BJ (cell line): ENCODE measurements at regions not wholly inside any gene's neighbourhood (a gene's known extent, or its start where the extent isn't known, plus 50 kb on each side); places are given as distances from the start of the nearest gene placed in this dataset.

Source experiments
- CTCF ChIA-PET: fragments of 350-600 bp; formaldehyde crosslinking; extraction: SDS; loops from one replicate; lab custom pipeline; 2021; ENCODE audit warnings: antibody characterized with exemption, inconsistent platforms; lab: Yijun Ruan, JAX
- POLR2A ChIA-PET: fragments of 300-600 bp; sonication (Branson Sonifier 250); formaldehyde crosslinking; extraction: SDS; loops from one replicate; lab custom pipeline; 2021; ENCODE audit warnings: antibody characterized with exemption; lab: Charles Lee
- DNase-seq: peaks from one replicate; pipeline ENCODE4 v3.0.0-alpha.2; 2011; ENCODE audit warnings: low read depth
- H3K27me3 ChIP-seq: 2 replicates; pipeline ENCODE4 v1.6.0; 2011; ENCODE audit warnings: low read length; ENCODE audit not compliant: control insufficient read depth, insufficient read depth
- H3K36me3 ChIP-seq: 2 replicates; pipeline ENCODE4 v1.5.1; 2011; ENCODE audit warnings: low read length; ENCODE audit not compliant: control insufficient read depth, insufficient read depth
- H3K4me3 ChIP-seq: 2 replicates; pipeline ENCODE4 v1.5.1; 2011; ENCODE audit warnings: low read depth, mild to moderate bottlenecking, control low read depth, low read length
- CTCF ChIP-seq: IDR thresholded peaks from 2 replicates; pipeline ENCODE4 v1.5.1; 2011; ENCODE audit warnings: low read depth, mild to moderate bottlenecking, control low read depth, inconsistent platforms, low read length, moderate library complexity; ENCODE audit not compliant: insufficient read depth

- Histone ChIP-seq H3K36me3 (no peaks in the 10 kb centered on the region), H3K4me3 (no peak overlapping the region), H3K27me3 (no peaks in the 10 kb centered on the region)
- DNase-seq: no peak
- ChIA-PET CTCF (interaction anchor here (2.7 to 6.6 kb wide), 2 partner anchors 142 to 143 kb away, joined by 7 to 133 read pairs; no protein-coding TSS in a partner anchor), POLR2A (no interaction called here)
- no peak for TF ChIP-seq CTCF
These were observed 81.1 kb upstream of the PLSCR4 start for GRCh38 chr3:146331967-146332366.

GRCh38 chr3:146326875-146327543 is 76.1 kb upstream of the PLSCR4 start:
- ChIA-PET CTCF (interaction anchor here (0.6 to 6.6 kb wide), 27 partner anchors 11 to 551 kb away, joined by 3 to 133 read pairs (median 5); no protein-coding TSS in a partner anchor), POLR2A (interaction anchor here (1.0 kb wide), 1 partner anchor 138 kb away, joined by 5 read pairs; no protein-coding TSS in a partner anchor)
- peak; percentile 18 for DNase-seq
- no peaks in the 10 kb centered on the region for H3K36me3 ChIP-seq
- H3K27me3 ChIP-seq: no peaks in the 10 kb centered on the region
- no peak overlapping the region for H3K4me3 ChIP-seq
- peak; percentile 59 for TF ChIP-seq CTCF

GRCh38 chr3:146325170-146325569 is 74.3 kb upstream of the PLSCR4 start:
- no peak overlapping the region for H3K4me3 ChIP-seq
- no peaks in the 10 kb centered on the region for H3K27me3 ChIP-seq
- POLR2A ChIA-PET: no interaction called here
- TF ChIP-seq CTCF: no peak
- CTCF ChIA-PET: interaction anchor here (0.7 to 6.6 kb wide), 3 partner anchors 103 to 136 kb away, joined by 3 to 133 read pairs (median 4); no protein-coding TSS in a partner anchor
- no peaks in the 10 kb centered on the region for H3K36me3 ChIP-seq
- no peak for DNase-seq

DNA sequence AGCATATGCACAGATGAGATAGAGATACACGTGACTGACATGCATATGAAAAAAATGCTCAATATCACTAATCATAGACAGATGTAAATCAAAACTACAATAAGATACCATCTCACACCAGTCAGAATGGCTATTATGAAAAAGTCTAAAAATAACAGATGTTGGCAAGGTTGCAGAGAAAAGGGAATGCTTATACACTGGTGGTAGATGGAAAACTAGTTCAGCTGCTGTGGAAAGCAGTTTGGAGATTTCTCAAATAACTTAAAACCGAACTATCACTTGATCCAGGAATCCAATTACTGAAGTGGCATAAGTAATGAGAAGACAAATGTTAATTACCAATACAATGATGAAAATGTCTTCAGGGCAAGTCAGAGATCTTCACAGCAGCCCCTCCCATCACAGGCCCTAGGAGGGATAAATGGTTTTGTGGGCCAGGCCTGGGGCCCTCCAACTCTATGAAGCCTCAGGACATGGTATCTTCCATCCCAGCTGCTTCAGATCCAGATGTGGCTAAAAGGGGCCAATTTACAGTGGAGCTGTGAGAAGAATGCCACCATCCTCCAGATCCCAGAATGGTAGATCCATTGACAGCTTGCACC is 71.4 kb upstream of the PLSCR4 start:
- POLR2A ChIA-PET: no interaction called here
- DNase-seq: no peak

More for the DNA sequence above, 71.4 kb upstream of the PLSCR4 start:
- CTCF ChIA-PET: interaction anchor here (1.2 kb wide), 1 partner anchor 133 kb away, joined by 3 read pairs; no protein-coding TSS in a partner anchor
- H3K27me3 ChIP-seq: no peaks in the 10 kb centered on the region
- TF ChIP-seq CTCF: no peak
- no peaks in the 10 kb centered on the region for H3K36me3 ChIP-seq
- no peak overlapping the region for H3K4me3 ChIP-seq
